GM12892 (cell line): ENCODE measurements at regions not wholly inside any gene's neighbourhood (a gene's known extent, or its start where the extent isn't known, plus 50 kb on each side); places are given as distances from the start of the nearest gene placed in this dataset.

Experiments
- DNase-seq: peaks from one replicate; pipeline ENCODE4 v3.0.0; 2011; ENCODE audit not compliant: insufficient read length
- FAIRE-seq: peaks from 2 replicates; lab custom pipeline; 2011; peaks lifted over from hg19 to GRCh38; lab: Jason Lieb, UNC
- POLR2A ChIP-seq: IDR thresholded peaks from 2 replicates; pipeline ENCODE4 v1.6.1; 2011; ENCODE audit warnings: low read depth, low read length, control low read depth
- POLR2AphosphoS5 ChIP-seq: IDR thresholded peaks from 2 replicates; pipeline ENCODE4 v1.6.1; 2011; ENCODE audit warnings: low read depth, low read length, control low read depth
- TAF1 ChIP-seq: IDR thresholded peaks from 2 replicates; pipeline ENCODE4 v1.6.1; 2011; ENCODE audit warnings: low read depth, mild to moderate bottlenecking, control low read depth, low read length, borderline replicate concordance

- TF ChIP-seq TAF1 (no peak), POLR2AphosphoS5 (no peak), POLR2A (no peak)
- FAIRE-seq (peak; percentile 17), DNase-seq (no peak)
These were observed 308.7 kb downstream of the RPAP3 start for GRCh38 chr12:47396902-47397663.

GRCh38 chr12:47394070-47394469 lies 311.8 kb downstream of the RPAP3 start:
- DNase-seq (no peak), FAIRE-seq (peak; percentile 42)
- TF ChIP-seq TAF1 = no peak
- no peak for TF ChIP-seq POLR2AphosphoS5
- no peak for TF ChIP-seq POLR2A

GRCh38 chr12:47393403-47393790 lies 312.4 kb downstream of the RPAP3 start:
- DNase-seq (no peak), FAIRE-seq (no peak)
- no peak for TF ChIP-seq POLR2AphosphoS5
- TF ChIP-seq TAF1 = no peak
- TF ChIP-seq POLR2A = no peak

GRCh38 chr12:47391566-47391965 lies 311.8 kb upstream of the AMIGO2 start:
- FAIRE-seq = peak; percentile 68
- no peak for TF ChIP-seq POLR2AphosphoS5
- no peak for TF ChIP-seq TAF1
- TF ChIP-seq POLR2A = no peak
- no peak for DNase-seq

GRCh38 chr12:47388712-47389111 lies 309.0 kb upstream of the AMIGO2 start:
- no peak for DNase-seq
- no peak for FAIRE-seq
- no peak for TF ChIP-seq POLR2A
- no peak for TF ChIP-seq POLR2AphosphoS5
- TF ChIP-seq TAF1 = no peak

- TF ChIP-seq POLR2A (no peak), POLR2AphosphoS5 (no peak), TAF1 (no peak)
- no peak for DNase-seq
- FAIRE-seq = no peak
These were observed 308.2 kb upstream of the AMIGO2 start for GRCh38 chr12:47387994-47388393.

- DNase-seq (no peak), FAIRE-seq (peak; percentile 48)
- no peak for TF ChIP-seq TAF1
- no peak for TF ChIP-seq POLR2AphosphoS5
- no peak for TF ChIP-seq POLR2A
These were observed 305.9 kb upstream of the AMIGO2 start for GRCh38 chr12:47385653-47386052.

- no peak for TF ChIP-seq TAF1
- no peak for TF ChIP-seq POLR2A
- no peak for TF ChIP-seq POLR2AphosphoS5
- DNase-seq (no peak), FAIRE-seq (no peak)
These were observed 304.2 kb upstream of the AMIGO2 start for GRCh38 chr12:47383942-47384341.

- FAIRE-seq = no peak
- no peak for DNase-seq
- TF ChIP-seq POLR2AphosphoS5 (no peak), POLR2A (no peak), TAF1 (no peak)
These were observed 302.5 kb upstream of the AMIGO2 start for GRCh38 chr12:47382305-47382704.

- FAIRE-seq (no peak), DNase-seq (no peak)
- TF ChIP-seq TAF1 (no peak), POLR2A (no peak), POLR2AphosphoS5 (no peak)
These were observed 299.1 kb upstream of the AMIGO2 start for GRCh38 chr12:47378907-47379306.

- DNase-seq (no peak), FAIRE-seq (no peak)
- TF ChIP-seq TAF1 = no peak
- no peak for TF ChIP-seq POLR2AphosphoS5
- no peak for TF ChIP-seq POLR2A
These were observed 298.4 kb upstream of the AMIGO2 start for GRCh38 chr12:47378222-47378582.

- no peak for DNase-seq
- TF ChIP-seq POLR2A (no peak), POLR2AphosphoS5 (no peak)
- no peak for FAIRE-seq
These were observed 297.9 kb upstream of the AMIGO2 start for GRCh38 chr12:47377414-47378221.

GRCh38 chr12:47376927-47377326 lies 297.2 kb upstream of the AMIGO2 start:
- DNase-seq = no peak
- TF ChIP-seq TAF1 (no peak), POLR2A (no peak), POLR2AphosphoS5 (no peak)
- FAIRE-seq = no peak
